SK-N-MC (cell line): ENCODE measurements at regions not wholly inside any gene's neighbourhood (a gene's known extent, or its start where the extent isn't known, plus 50 kb on each side); places are given as distances from the start of the nearest gene placed in this dataset.

Source experiments
- EZH2 ChIP-seq: fragments of 200-600 bp; sonication (generic); IDR thresholded peaks from one replicate; pipeline ENCODE4 v1.6.1; 2017; ENCODE audit warnings: antibody characterized with exemption
- POLR2AphosphoS5 ChIP-seq: IDR thresholded peaks from 2 replicates; pipeline ENCODE4 v1.6.1; 2012; ENCODE audit warnings: mild to moderate bottlenecking, low read depth, low read length, borderline replicate concordance

GRCh38 chr11:98411777-98412176, 609.0 kb upstream of the CNTN5 start:
- no peak for TF ChIP-seq EZH2
- TF ChIP-seq POLR2AphosphoS5, result no peak
